HG02840 (cell line): ENCODE measurements at regions not wholly inside any gene's neighbourhood (a gene's known extent, or its start where the extent isn't known, plus 50 kb on each side); places are given as distances from the start of the nearest gene placed in this dataset.

Source experiments
- ATAC-seq: cut with Tn5 transposase; IDR thresholded peaks from one replicate; pipeline ENCODE4 v1.9.1; 2021; ENCODE audit warnings: mild to moderate bottlenecking, moderate library complexity, moderate number of reproducible peaks; ENCODE audit not compliant: unreplicated experiment, low FRiP score

- no peak for ATAC-seq
These were observed 423.4 kb downstream of the ZIC1 start for GRCh38 chr3:147832611-147833010.

GRCh38 chr3:147836330-147836729, 427.2 kb downstream of the ZIC1 start:
- no peak for ATAC-seq

GRCh38 chr3:147838652-147839051, 429.5 kb downstream of the ZIC1 start:
- ATAC-seq = no peak

- ATAC-seq = no peak
These were observed 434.2 kb downstream of the ZIC1 start for GRCh38 chr3:147843331-147843730.

GRCh38 chr3:147846293-147846692, 437.1 kb downstream of the ZIC1 start:
- no peak for ATAC-seq

- ATAC-seq = no peak
These were observed 437.8 kb downstream of the ZIC1 start for GRCh38 chr3:147846854-147847478.

GRCh38 chr3:147851062-147851461, 441.9 kb downstream of the ZIC1 start:
- no peak for ATAC-seq

GRCh38 chr3:147854542-147854941, 445.4 kb downstream of the ZIC1 start:
- no peak for ATAC-seq

GRCh38 chr3:147864754-147865354, 455.7 kb downstream of the ZIC1 start:
- ATAC-seq = no peak

GRCh38 chr3:147866561-147866960, 457.4 kb downstream of the ZIC1 start:
- no peak for ATAC-seq

GRCh38 chr3:147872568-147872967, 463.4 kb downstream of the ZIC1 start:
- ATAC-seq = no peak

GRCh38 chr3:147875498-147875897, 466.3 kb downstream of the ZIC1 start:
- ATAC-seq = no peak

- ATAC-seq = no peak
These were observed 472.8 kb downstream of the ZIC1 start for GRCh38 chr3:147881933-147882332.

- ATAC-seq = no peak
These were observed 477.7 kb downstream of the ZIC1 start for GRCh38 chr3:147886879-147887278.

GRCh38 chr3:147887797-147888196, 478.6 kb downstream of the ZIC1 start:
- ATAC-seq = no peak

- ATAC-seq = peak; percentile 87
These were observed 480.9 kb downstream of the ZIC1 start for GRCh38 chr3:147890114-147890513.

GRCh38 chr3:147895509-147895908, 486.3 kb downstream of the ZIC1 start:
- ATAC-seq = no peak

- no peak for ATAC-seq
These were observed 491.7 kb downstream of the ZIC1 start for GRCh38 chr3:147900851-147901250.

- no peak for ATAC-seq
These were observed 493.9 kb downstream of the ZIC1 start for GRCh38 chr3:147903026-147903425.

- ATAC-seq = no peak
These were observed 495.3 kb downstream of the ZIC1 start for GRCh38 chr3:147904421-147904820.

GRCh38 chr3:147906285-147906684, 497.1 kb downstream of the ZIC1 start:
- no peak for ATAC-seq

GRCh38 chr3:147914532-147914931, 505.4 kb downstream of the ZIC1 start:
- no peak for ATAC-seq
